T-helper 2 cell treated with Interferon-gamma antibody and Interleukin-4, amounts not matched to agents 100 ng/mL and 5 ng/mL, for 36 hours (primary cell): ENCODE measurements at regions not wholly inside any gene's neighbourhood (a gene's known extent, or its start where the extent isn't known, plus 50 kb on each side); places are given as distances from the start of the nearest gene placed in this dataset.

ENCODE experiments used
- intact Hi-C: fragments of 100-400 bp; cut with micrococcal nuclease; formaldehyde crosslinking; loops from one replicate; pipeline ENCODE4 v1.15.1; 2023

- intact Hi-C loops, result no loop called here
These were observed 185.7 kb upstream of the HS3ST1 start for GRCh38 chr4:11614426-11614825.

GRCh38 chr4:11611868-11612267 lies 183.2 kb upstream of the HS3ST1 start:
- intact Hi-C loops, result no loop called here

DNA sequence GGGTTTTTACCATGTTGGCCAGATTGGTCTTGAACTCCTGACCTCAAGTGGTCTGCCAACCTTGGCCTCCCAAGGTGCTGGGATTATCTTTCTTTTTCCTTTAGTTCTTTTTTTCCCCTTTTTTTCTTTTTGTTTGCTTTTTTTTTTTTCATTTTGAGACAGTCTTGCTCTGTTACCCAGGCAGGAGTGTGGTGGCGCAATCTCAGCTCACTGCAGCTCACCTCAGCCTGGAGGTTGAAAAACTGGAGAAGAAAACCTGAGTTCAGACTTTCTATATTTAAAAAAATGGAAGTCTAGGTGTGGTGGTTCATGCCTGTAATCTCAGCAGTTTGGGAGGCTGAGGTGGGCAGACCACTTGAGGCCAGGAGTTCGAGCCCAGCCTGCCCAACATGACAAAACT lies 181.1 kb upstream of the HS3ST1 start:
- intact Hi-C loops, result no loop called here

DNA sequence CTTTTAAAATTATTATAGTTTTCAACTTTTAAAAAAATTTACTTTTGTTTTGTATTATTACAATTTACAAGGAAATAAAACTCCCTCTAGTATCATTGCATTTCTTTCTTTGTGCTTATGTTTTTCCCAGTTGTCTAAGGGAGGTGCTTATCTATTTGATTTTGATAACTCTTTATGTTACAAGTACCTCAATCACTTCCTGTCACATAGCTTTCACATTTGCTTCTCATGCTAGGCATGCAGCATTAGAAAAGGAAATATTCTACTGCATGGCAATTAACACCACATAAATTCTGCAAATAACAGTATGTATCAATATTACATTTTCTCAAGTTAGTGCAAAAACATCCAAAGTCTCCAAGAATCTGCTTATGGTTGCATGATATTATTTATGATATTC lies 180.3 kb upstream of the HS3ST1 start:
- intact Hi-C loops, result no loop called here

DNA sequence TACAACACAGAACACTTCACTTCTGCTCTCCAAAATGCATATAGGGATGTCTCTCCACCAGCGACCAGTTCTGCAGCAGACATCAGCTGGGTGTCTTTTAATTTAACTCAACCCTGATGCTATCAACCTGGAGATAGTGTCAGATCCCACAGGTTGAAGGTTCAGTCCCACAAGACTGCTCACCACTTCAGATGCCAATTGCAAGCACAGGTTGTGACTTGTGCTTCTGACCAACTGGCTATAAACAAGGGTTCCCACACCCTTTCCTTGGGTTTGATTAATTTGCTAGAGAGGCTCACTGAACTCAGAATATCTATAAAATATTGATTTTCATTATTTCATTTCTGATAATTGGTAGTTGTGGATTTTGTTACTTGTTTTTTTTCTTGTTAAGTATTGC lies 177.4 kb upstream of the HS3ST1 start:
- intact Hi-C loops, result no loop called here

DNA sequence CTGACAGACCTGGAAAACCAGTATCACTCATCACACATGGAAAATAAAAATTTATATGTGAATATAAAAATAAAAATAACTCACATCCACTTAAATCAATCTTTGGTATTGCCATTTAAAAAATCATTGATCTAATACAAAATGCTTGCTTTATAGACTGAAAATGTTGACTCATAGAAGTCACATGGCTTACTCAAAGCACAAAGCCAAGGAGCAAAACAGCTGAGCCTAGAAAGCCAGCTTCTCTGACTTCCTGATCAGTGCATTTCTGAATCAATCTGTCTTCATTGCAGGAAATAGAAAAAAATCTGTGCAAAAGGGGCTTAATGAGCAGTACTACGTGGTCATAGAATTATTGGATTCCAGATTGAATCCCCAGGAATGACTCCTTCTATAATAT lies 176.9 kb upstream of the HS3ST1 start:
- intact Hi-C loops, result no loop called here

DNA sequence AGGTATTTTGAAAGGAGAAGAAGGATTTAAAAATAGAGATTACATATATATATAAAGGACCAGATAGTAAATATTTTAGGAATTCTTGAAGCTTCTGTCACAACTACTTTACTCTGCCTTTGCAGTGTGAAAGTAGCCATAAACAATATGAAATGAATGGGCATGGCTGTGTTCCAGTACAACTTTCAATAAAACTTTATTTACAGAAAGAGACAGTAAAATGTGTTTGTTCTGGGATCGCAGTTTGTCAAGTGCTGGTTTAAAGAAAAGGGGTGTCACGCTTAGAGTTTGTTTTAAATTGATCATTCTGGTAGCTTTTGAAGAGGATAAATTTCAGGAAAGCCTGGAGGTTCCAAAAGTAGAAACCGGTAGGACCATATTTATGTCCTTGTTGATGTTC lies 176.1 kb upstream of the HS3ST1 start:
- intact Hi-C loops, result no loop called here

- intact Hi-C loops, result no loop called here
These were observed 175.0 kb upstream of the HS3ST1 start for GRCh38 chr4:11603591-11604194.

DNA sequence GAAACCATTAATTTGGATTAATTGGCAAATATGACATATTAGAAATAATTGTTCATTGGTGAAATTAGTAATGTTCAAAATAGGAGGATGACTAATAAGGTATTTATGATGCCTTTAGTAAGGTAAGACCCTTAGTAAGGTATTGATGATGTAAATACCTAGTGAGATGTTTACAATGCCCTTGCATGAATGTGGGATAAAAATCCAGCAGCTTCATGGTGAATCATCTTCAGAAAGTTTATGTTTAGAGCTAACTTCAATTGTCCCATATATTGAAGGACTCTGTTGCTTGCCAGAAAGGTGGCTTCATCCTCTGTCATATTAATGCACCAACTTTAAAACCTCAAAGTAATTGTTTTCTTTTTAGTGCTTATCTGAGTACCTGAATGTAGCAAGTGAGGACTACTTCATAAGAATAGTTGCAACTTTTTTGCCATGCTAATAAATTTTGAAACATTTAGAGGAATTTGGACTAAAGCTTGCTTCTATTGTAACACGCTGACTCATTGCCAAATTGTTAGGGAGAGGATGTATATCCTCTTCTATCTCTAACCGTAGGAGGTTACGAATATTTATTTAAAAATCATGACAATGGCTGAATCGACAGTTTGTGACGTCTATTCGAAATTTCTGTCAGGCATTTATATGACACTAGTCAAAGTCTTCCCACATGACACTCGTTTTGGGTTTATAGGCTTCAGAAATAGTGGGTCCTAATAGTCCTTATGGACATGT lies 174.1 kb upstream of the HS3ST1 start:
- intact Hi-C loops, result no loop called here

- intact Hi-C loops, result no loop called here
These were observed 170.4 kb upstream of the HS3ST1 start for GRCh38 chr4:11599064-11599463.

DNA sequence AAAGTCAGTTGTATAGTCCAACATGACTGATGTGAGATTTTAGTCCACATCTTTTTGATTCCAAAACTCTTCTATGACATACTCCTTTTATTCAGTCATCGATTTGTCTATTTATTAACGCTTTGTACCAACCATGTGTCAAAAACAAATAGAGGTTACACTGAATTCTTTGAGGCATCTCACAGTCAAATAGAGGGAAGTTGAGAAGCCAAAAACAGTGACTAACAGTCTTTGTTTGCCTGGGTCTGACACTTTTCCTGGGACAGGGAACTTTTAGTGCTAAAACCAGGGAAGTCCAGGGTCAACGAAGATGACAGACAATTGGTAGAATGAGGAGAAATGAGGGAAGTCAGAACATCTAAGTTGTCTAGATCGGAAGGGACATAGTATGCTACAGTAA lies 169.9 kb upstream of the HS3ST1 start:
- intact Hi-C loops, result no loop called here

DNA sequence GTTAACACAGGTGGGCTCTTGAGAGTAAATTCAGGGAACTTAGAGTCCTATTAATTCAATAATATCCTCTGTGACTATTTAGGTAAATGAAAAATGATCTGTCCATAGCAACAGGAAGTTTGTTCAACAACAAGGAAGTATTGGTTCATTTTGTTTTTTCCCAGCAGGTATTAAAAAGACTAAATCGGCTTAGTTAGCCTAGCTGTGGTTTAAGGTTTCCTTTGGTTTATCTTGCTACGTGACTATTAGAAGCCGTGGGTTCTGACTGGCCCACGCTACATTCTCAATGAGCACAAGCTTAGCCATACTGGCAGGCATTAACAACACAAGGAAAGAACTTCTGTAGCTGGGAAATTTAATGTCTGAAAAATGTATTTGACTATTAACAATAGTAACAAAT lies 168.8 kb upstream of the HS3ST1 start:
- intact Hi-C loops, result no loop called here

- intact Hi-C loops, result no loop called here
These were observed 168.3 kb upstream of the HS3ST1 start for GRCh38 chr4:11596989-11597388.

- intact Hi-C loops, result no loop called here
These were observed 165.0 kb upstream of the HS3ST1 start for GRCh38 chr4:11593576-11594116.

GRCh38 chr4:11592276-11592675 lies 163.6 kb upstream of the HS3ST1 start:
- intact Hi-C loops, result no loop called here

DNA sequence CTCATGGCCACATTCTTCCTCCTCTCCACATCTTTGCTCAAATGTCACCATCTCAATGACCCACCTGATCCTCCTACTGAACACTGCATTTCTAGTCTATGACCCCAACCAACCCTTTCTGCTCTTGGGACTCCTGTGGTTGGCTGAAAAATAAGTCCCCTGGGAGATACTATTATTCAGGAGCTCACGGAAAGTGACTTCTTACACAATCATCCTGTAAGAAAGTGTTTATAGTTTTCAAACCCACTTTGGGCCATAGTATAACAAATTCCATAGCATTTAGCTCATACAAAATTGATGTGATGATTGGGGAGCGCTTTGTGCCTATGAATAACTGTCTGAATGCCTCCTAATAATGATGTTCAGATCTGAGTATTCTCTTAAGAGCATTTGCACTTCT lies 161.4 kb upstream of the HS3ST1 start:
- intact Hi-C loops, result no loop called here

DNA sequence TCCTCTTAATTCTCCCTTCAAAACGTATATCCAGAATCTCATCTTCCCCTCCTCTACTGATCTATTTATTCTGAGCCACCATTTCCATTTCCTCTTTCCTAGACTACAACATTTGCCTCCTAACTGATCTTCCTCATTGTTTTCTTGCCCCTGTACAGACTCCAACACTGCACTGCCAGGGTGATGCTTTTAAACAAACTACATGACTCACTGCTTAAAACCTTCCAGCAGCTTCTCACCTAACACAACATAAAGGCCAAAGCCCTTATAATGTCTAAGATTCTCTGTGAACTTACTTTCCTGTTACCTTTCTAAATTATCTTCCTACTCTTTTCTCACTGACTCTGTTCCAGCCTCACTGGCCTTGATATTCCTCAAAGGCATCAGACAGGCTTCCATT lies 161.0 kb upstream of the HS3ST1 start:
- intact Hi-C loops, result no loop called here

DNA sequence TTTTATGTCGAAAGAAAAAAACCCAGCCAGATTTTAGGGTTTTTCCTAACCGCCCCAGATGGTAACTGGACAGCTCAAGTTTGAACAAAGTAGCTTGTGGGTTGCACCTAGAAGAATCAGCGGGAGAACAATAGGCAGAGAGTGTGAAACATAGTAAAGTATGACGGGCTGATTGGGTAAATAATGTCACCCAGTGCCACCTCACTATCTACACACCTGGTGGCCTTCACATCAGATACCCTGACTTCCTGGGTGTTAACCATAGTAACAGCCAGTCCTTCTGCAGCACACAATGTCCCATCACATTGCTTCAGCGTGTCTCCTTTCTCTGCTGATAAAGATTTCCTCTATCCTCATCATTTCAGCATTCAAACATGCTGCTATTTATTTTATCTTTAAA lies 159.1 kb upstream of the HS3ST1 start:
- intact Hi-C loops, result no loop called here

DNA sequence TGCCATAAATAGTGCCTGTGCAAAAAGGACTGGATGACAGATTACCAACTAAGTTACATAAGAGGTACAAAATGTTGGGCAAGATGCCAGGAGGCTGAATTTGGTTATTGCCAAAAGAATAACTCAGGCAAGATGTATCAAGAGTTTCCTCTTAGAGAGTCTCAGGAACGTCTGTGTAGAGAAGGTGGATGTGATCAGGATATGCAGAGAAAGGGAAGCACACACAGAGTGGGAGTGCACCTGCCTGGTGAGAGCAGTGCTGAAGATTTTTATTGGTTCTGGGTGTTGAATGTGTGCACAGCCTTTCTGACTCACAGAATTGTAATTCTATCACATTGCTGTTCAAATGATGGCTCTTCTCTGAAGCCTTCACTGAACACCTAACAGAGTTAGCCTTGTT lies 156.8 kb upstream of the HS3ST1 start:
- intact Hi-C loops, result no loop called here

DNA sequence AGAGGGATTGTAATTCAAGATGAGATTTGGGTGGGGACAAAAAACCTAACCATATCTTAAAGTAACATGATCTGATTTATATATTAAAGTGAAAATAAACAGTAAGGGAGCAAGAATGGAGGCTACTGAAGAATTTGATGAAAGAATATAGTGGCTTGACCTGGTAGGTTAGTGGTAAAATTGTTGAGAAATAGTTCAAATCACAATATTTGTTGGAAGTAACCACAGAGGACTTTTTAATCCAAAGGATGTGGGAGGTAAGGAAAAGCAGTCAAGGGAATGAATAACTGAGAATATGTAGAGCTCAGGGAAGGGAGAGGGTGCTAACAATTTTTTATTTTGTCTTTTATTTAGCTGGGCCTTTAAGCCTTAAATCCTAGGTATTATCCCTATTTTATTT lies 139.8 kb upstream of the HS3ST1 start:
- intact Hi-C loops, result no loop called here

DNA sequence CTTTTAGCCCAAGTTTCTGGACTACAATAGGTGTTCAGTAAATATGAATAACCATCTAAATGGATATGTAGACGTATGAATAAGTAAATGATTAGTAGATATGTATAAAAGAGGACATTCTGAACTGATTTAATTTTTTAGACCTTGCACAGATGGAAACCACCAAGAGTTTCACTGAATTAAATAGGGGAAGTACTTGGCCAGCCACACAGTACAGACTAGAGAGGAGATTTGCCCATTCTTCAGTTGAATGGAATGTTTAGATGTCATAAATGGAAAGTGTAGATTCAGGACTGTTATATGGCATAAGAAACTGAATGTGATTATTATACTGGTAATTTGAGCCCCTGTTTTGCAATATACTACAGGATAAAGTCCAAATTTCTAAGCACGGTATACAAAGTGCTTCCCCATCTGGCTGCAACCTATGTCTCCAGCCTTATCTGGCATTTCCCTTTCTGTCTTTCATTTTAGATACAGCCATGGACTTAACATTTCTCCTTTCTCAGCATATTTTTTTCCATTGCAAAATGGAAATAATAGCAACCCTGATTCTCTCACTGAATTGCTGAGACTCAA lies 137.8 kb upstream of the HS3ST1 start:
- intact Hi-C loops, result no loop called here

DNA sequence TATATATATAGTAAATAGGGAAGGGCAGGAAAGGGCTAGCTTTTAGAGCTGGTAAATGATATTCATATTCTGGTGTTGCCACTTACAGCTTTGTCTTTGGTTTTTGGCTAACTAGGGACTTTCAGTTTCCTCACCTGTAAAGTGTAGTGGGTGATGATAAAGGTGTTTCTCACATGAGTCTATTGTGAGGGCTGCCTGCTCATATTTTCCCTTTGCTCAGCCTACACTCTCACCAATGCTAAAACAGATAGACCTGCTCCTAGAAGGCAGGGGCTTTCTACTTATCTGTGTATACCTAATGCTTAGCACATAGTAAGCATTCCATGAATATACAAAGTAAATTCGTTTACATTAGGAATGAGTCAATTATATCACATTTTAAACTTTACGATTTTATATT lies 137.2 kb upstream of the HS3ST1 start:
- intact Hi-C loops, result no loop called here

DNA sequence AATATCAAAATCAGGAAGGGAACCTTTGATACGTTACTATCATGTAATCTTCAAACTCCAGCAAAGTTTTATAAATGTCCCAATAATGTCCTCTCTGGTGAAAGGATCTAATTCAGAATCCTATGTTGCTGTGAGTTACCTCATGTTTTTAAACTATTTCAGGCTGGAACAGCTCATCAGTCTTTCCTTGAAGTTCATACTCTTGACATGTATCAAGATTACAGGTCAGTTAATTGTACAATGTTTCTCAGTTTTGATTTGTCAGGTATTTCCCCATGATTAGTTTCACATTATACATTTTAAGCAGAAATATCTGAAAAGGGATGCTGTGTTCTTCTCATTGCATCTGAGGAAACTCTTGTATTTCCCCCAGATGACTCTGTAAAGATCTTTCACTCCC lies 136.5 kb upstream of the HS3ST1 start:
- intact Hi-C loops, result no loop called here
